ENCODE measurements at regions not wholly inside any gene's neighbourhood (a gene's known extent, or its start where the extent isn't known, plus 50 kb on each side); places are given as distances from the start of the nearest gene placed in this dataset.

DNA sequence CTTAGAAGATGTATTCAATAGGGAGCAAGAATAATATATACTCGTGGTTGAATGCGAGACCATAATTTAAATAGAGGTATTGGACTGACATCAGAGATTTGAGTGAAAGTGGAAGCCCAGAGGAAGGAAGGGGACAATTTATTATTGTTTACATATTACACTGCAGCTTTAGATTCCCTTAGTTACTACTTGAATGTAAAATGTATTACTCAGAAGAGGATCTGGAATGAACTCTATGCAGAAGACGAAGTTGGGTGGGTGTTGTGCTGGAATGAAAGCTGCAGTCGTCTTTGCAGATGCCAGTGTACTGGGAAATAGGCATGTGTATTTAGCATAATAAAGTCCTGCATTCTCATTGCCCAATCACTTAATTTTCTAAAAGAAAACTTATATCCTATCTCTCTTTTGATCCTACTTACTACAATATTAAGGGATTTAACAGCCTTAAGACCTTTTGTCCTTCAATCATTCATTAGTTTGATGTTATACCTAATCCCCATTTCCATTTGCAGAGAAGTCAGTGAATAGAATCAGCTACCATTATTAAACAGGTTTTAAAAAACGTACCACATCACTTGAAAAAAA is 570.7 kb upstream of the WWC1 start:
- ATAC-seq (no peak), DNase-seq (no peak)

DNA sequence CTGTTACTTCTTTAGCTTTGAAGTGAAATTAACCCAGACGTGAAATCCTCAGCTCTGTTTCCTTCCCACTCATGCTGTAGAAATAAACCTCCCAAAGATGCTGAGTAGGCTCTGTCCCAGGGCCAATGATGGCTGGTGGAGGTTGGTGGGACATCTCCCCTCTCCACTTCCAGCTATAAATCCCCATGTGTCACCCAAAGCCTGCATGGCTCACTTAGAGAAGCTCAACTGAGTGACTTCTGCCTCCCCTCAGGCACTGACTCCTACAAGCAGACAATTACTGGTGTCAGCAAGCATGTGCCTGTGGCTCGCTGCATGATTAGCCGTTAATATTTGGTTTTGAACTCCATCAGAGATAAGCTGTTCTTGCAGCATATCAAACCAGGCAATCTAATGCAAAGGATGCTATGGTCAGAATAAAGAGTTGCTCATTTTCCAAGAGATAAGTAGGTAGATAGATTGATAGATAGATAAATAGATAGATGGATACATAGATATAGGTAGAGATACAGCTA is 569.5 kb upstream of the WWC1 start:
- DNase-seq, result no peak
- ATAC-seq, result no peak

DNA sequence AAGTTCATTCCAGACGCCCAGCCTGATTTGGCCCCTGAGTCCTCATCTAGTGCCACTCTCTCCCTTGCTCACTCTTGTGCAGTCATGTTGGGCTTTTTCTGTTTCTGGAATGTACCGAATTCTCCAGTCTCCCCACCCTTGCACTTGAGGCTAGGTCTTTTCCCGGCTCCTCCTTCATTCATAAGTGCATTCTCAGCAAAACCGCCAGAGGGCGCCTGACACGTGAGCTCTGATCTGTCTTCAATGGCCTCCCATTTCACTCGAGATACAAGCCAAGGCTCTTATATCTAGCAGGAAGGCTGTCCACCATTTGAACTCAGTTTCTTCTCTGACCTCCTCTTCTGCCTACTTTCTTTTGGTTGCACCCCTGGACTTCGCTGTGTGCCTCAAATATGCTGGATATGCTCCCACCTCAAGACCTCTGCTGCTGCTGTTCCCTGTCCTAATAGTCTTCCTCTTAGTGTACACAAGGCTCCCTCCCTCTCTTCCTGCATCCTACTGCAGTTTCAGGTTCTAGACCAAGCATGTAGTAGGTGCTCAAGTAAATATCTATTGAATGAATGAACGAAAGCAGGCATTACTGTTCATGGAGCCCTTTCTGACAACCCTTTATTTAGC is 568.1 kb upstream of the WWC1 start:
- DNase-seq, result peak; percentile 59
- peak; percentile 71 for ATAC-seq

DNA sequence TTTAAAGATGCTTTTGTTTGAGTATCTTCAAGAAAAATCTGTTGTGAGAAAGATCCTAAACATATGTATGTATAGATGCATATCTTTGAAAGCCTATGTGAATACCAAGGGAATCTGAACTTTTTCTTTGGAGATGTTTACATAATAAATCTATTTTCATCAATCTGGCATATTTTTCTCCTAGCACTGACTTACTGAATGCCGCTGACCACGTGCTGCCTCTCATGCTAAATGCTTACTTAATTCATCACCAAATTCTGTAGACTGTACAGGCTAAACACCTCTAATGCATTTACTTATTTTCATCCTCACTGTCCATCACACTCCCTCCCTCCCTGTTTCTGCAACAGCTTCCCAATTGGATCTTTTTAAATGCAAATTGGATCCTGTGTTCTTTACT is 566.2 kb upstream of the WWC1 start:
- no peak for ATAC-seq
- DNase-seq, result no peak

DNA sequence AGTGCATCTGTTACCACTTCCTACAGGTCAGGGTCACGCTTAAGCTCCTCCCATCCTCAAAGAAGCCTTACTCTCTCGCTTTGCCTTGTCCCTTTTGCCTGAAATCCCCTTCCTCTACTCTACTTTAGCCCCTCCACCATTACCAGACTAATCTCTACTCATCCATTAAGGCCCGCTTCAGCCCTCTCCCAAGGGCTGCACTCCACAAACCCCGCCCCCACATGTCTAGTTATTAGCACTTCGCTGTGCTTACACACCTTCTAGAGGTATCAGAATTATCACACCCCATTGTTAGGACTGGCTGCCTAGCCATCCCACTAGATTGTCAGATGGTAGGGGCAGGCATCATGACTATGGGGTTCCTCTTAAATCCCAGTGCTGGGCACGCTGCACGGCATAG is 565.7 kb upstream of the WWC1 start:
- ATAC-seq (no peak), DNase-seq (no peak)

- no peak for ATAC-seq
- no peak for DNase-seq
Observed at GRCh38 chr5:167726642-167727041, 564.8 kb upstream of the WWC1 start.

- no peak for DNase-seq
- no peak for ATAC-seq
Observed at GRCh38 chr5:167730121-167730520, 561.3 kb upstream of the WWC1 start.

DNA sequence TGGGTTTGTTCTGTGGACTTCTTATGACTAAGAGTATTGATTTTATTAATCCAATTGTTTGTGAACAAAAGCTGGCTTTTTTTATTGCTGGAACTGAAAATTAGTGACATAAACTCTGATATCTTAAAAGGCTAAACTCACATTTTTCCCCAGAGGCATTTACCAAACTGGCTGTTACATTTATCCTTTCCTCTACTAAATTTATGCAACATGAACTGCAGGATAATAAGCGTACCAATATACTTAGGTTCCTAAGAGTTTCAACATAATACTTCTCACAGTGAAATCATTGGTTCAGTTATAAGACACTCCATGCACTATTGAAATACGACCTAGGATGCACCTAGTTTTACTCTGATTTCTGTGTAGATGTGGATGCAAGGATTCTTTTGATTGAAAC is 560.8 kb upstream of the WWC1 start:
- no peak for DNase-seq
- ATAC-seq, result no peak

- no peak for ATAC-seq
- DNase-seq, result no peak
Observed at GRCh38 chr5:167731951-167732350, 559.5 kb upstream of the WWC1 start.

- ATAC-seq (no peak), DNase-seq (no peak)
Observed at GRCh38 chr5:167732499-167732898, 558.9 kb upstream of the WWC1 start.

DNA sequence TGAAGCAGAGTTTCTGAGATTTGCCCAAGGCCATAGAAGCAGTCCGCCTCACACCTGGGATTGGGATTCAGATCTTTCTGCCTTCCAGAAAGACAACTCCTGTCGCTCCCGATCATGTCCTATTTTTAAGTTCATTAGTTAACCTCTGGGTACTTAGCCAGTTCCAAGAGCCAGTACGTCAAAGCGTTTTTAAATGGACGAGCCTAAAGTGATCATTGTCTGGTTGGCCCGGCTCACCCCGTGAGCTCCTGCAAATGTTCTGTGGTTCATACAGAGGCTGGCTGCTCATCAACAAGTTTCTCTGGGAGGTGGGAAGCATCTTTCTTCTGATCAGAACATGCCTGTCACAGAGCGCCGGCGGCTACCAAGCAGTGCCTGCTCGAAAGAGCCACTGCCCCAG is 554.5 kb upstream of the WWC1 start:
- DNase-seq (no peak), ATAC-seq (no peak)

DNA sequence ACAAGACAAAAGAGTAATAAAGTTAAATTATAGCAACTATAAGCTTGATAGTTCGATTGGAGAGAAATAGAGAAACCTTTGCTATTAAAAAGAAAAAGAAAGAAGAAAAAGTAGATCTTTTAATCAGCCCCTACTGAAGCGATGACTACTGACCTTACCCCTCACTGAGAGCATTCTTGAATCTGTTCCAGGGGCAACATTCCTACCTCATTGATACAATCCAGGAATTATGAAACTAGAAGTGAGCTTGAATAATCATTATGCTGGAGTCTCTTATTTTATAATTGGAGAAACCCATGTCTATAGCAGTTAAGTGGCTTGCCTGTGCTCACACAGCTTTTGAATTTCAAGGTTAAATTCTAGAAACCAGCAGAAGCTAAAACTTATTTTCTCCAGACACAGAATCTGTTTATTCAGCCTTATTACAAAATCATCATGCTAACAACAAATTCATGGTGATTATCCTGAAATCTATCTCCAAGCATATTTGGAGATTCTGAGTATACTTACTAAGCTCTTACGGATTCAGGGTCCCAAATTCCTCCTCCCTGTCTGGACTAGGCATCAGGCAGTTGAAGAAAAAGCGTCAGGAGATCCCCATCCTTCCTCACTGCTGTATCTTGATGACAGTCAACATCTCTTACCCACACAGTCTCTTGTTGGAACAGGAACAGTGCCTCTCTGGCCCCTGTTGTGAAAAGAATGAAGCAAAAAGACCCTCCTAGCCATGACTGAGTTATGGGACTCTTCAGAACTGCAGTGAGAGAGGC is 547.6 kb upstream of the WWC1 start:
- no peak for DNase-seq
- no peak for ATAC-seq

GRCh38 chr5:167745868-167746267 is 545.6 kb upstream of the WWC1 start:
- DNase-seq, result no peak
- no peak for ATAC-seq

DNA sequence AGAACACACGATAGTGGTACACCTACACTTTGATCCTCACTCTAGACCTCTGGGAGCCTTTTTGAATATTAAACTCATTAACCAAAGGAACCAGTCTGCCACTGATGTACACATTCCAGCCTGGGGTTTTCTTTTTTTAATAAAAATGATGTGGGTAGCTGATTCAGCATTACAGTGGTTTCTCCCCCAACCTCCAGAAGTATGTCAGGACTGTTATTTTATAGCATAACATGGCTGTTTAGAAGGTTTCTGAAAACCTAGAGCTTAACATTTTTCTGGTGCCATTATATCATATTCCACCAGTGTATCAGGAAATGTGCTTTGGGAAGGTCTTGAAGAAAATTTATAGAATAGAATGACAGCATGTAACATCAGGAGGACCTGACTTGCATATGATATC is 540.9 kb upstream of the WWC1 start:
- DNase-seq (no peak), ATAC-seq (no peak)

DNA sequence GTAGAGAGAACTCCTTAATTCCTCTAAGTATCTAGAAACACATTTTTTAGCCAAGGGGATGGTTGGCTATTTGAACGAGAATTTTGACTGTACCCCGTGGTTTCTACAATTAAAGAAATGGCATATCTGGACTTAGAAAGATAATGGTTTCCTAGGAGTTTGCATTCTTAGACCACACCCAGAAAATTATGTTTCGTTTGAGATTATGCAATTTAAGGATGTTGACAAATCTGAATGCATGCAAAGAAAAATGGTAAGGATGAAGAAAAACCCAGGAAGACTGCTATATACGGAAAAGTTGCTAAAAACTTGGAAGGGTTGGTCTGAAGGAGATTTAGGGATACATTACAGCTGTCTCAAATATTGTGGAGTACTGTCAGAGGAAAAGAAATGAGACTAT is 538.5 kb upstream of the WWC1 start:
- no peak for DNase-seq
- ATAC-seq, result no peak

GRCh38 chr5:167753725-167754490 is 537.5 kb upstream of the WWC1 start:
- no peak for ATAC-seq

GRCh38 chr5:167754501-167755021 is 536.9 kb upstream of the WWC1 start:
- no peak for DNase-seq
- ATAC-seq, result no peak

More at GRCh38 chr5:167753725-167754490, 537.5 kb upstream of the WWC1 start:
- DNase-seq, result no peak

DNA sequence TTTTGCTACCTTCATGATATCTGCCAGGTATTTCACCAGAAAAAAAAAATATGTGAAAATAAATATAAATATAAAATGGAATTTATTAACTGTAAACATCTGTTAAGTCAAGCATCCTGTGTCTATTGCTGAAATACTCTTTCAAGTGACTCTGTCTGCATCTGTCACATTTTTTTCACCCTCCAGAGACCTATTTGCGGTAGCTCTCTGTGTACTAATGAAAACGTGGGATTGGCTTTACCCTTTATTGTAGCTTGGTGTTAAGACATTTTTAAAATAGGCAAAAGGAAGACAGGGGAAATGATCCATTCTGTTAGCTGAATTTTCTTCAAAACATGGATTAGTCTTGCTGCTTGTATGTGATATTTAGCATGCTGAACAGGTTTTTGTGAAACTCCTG is 536.0 kb upstream of the WWC1 start:
- ATAC-seq, result no peak
- DNase-seq, result no peak

DNA sequence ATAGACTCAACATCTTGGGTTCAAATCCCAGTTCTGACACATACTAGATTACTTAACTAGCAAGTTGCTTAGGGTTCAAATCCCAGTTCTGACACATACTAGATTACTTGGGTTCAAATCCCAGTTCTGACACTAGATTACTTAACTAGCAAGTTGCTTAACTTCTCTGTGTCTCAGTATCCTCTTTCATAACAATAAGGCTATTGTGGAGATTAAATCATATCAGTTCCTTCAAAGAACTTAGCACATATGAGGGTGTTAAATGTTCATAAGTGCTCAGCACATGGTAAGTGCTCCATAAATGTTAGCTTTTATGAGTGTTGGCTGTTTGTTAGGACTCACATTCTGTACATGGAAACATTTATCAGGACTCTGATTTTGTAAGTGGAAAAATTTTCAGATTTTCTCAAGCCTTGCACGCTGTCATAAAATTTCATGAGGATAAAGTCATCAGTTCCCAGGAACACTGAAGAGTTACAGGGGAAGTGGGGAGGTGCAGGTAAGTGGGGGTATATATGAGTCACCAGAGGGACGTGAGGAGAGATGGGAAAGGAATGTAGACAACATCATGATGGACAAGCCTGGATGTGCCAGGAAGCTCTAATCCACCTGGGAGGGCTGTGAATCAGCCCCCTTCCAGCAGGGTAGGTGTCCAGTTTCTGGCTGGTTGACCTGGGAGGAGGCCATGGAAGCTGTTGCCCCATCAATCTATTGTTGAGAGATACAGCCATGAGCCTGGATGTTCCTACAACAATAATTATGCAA is 532.2 kb upstream of the WWC1 start:
- no peak for ATAC-seq
- no peak for DNase-seq

DNA sequence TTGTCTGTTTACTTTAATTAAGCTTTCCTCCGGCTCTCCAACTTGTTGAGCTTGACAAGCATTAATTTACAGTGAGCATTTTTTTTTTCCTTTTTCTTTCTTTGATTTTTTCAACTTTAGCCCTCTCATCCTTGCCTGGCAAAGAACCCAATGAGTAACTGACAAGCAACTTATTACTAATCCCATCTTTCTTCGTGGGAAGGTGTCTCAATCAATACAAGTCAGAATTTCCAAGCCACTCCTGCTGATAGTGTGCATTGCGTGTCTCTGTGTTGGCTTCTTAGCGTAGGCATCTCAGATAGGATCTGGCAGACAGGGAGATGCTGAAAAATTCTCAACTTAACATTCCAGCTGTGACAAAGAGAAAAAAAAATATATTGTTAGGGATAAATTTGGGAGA is 527.7 kb upstream of the WWC1 start:
- DNase-seq (no peak), ATAC-seq (no peak)

DNA sequence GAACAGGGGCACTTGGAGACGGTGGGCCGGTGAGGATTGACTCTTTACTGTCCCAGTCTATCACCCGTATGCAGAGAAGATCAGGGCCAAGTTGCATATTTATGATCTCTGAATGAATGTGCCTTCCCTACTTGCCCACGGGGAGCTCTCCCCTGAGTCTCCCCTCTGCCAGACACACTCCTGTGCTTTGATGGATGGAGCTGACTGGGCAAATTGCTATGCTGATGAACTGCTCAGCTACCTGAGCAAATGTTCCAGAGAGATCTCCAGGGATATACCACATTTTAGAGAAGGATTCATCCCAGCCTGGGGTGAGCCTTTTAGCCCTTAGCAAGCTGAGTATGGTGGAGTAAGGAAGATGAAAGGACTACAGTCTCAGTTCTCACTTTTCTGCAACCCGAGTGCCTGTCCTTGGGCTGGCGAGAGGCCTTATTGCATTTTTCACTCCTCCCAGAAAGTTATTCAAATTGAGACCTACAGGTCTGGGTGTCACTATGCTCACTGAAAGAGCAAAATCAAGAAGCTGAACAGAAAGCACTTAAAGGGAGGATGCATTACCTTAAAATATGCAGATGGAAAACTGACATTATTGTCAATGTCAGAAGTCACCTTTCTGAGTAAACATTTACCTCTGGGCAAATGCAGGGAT is 526.7 kb upstream of the WWC1 start:
- DNase-seq (no peak), ATAC-seq (no peak)
